SHP77 (cell line): ENCODE measurements at regions not wholly inside any gene's neighbourhood (a gene's known extent, or its start where the extent isn't known, plus 50 kb on each side); places are given as distances from the start of the nearest gene placed in this dataset.

ENCODE experiments used
- DNase-seq, 2 experiments: peaks; one replicate each; lab custom pipeline; 2025; lab: John Stamatoyannopoulos, UW

DNA sequence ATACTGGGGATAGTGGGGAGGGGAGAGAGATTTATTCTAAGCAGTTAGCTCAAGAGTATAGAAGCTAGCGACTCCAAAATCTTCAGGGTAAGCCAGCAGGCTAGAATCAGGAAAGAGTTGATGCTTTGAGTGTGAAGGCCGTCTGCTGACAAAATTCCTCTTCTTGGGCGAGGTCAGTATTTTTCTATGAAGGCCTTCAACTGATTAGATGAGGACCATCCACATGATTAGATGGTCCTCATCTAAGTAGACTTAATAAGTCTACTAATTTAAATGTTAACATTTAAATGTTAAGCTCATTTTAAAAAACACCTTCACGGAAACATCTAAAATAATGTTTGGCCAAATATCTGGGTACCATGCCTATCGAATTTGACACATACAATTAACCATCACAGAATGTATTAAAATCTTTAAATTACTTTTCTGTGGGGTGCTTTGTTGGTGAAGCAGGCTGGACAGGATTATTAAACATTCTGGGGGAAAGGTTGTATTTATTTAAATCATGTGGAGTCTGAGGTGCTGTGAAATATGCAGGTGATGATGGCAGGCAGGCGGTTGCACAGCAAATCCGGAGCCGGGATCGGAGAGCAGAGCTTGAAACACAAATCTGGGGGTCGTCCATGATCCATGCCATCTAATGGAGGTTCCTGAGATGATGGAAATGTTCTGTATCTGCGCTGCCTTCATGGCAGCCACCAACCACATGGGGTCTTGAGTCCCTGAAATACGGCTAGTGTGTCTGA lies 49.8 kb upstream of the ADORA2B start:
- DNase-seq: no peak
